Smooth muscle cell (in vitro differentiated cells): ENCODE measurements at regions not wholly inside any gene's neighbourhood (a gene's known extent, or its start where the extent isn't known, plus 50 kb on each side); places are given as distances from the start of the nearest gene placed in this dataset.

Source experiments
- DNase-seq: peaks from one replicate; lab custom pipeline; 2025; ENCODE audit not compliant: unreplicated experiment; lab: John Stamatoyannopoulos, UW
- H2AFZ ChIP-seq: fragments of 200-600 bp; sonication (generic); 2 replicates; pipeline ENCODE4 v1.6.0; 2016; ENCODE audit warnings: antibody characterized with exemption, low read depth, mild to moderate bottlenecking
- H3F3A ChIP-seq: fragments of 200-600 bp; sonication (generic); 2 replicates; pipeline ENCODE4 v1.6.0; 2017; ENCODE audit warnings: antibody characterized with exemption, low read depth
- H3K27ac ChIP-seq: fragments of 200-600 bp; sonication (generic); 2 replicates; pipeline ENCODE4 v1.5.1; 2016; ENCODE audit warnings: low read depth, mild to moderate bottlenecking
- H3K27me3 ChIP-seq: fragments of 200-600 bp; sonication (generic); 2 replicates; pipeline ENCODE4 v1.6.1; 2016; ENCODE audit warnings: low read depth, mild to moderate bottlenecking
- H3K36me3 ChIP-seq: fragments of 200-600 bp; sonication (generic); 2 replicates; pipeline ENCODE4 v1.5.1; 2016; ENCODE audit warnings: low read depth
- H3K4me1 ChIP-seq: fragments of 200-600 bp; sonication (generic); 2 replicates; pipeline ENCODE4 v1.5.1; 2016; ENCODE audit warnings: low read depth
- H3K4me2 ChIP-seq: fragments of 200-600 bp; sonication (generic); 2 replicates; pipeline ENCODE4 v1.6.0; 2016; ENCODE audit warnings: mild to moderate bottlenecking
- H3K4me3 ChIP-seq: fragments of 200-600 bp; sonication (generic); 2 replicates; pipeline ENCODE4 v1.5.1; 2016; ENCODE audit warnings: mild to moderate bottlenecking
- H3K79me2 ChIP-seq: fragments of 200-600 bp; sonication (generic); 2 replicates; pipeline ENCODE4 v1.6.0; 2016; ENCODE audit warnings: low read depth, mild to moderate bottlenecking
- H3K9ac ChIP-seq: fragments of 200-600 bp; sonication (generic); 2 replicates; pipeline ENCODE4 v1.6.0; 2016; ENCODE audit warnings: low read depth
- H3K9me3 ChIP-seq: fragments of 200-600 bp; sonication (generic); replicated peaks from 2 replicates; pipeline ENCODE4 v1.5.1; 2016; ENCODE audit warnings: low read depth
- H4K20me1 ChIP-seq: fragments of 200-600 bp; sonication (generic); 2 replicates; pipeline ENCODE4 v1.6.0; 2016; ENCODE audit warnings: low read depth
- WGBS: methylation state at CpG from one replicate; pipeline ENCODE4 v1.1.7; 2016; ENCODE audit warnings: low lambda C conversion rate; 5-methylcytosine and 5-hydroxymethylcytosine counted together
- TF ChIP-seq, protein P1 (sequence below): fragments of 200-600 bp; sonication (generic); IDR thresholded peaks from 2 replicates; pipeline ENCODE4 v1.5.1; 2017; ENCODE audit warnings: borderline replicate concordance, mild to moderate bottlenecking, antibody characterized with exemption; ENCODE audit not compliant: insufficient read depth, poor library complexity, severe bottlenecking

DNA sequence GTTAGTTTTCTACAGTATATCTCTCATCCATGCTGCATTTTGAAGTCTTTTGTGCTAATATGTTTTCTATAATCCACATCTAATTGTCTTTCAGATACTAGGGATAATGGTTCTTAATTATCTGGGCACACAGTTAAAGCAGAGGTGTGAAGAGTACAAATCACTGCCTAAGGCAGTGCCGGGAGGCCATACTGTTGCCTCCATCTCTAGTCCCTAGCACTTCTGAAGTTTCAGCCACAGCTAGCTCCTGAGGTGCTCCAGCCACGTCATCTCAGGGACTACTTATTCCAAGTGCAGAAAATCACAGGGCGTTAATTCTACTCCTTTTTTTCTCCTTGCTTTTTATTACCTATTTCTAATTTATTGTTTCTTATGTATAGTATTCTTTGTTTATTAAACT is 760.0 kb upstream of the FAM174A start:
- 63% methylated on average over 3 of the region's 3 CpGs for WGBS

DNA sequence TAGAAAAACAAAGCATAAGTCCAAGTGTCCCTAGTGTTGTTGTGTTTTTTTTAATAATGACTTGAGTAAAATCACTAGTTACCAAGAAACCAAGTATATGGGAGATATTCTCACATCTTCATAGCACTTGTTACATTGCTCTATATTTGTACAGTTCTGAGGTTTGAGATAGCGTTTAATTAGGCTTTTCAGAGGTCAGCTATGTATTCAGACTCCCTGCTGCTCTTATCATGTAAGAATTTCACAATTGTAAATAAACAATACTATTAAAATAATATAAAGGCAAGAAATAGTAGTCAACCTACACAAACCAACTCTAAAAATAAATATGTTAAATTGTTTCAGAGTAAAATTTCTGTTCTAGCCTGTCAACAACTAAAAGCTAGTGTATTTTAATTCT is 761.9 kb upstream of the FAM174A start:
- Histone ChIP-seq H3K4me2 (no peak overlapping the region), H2AFZ (no peak overlapping the region), H4K20me1 (no peaks in the 10 kb centered on the region), H3K9ac (no peak overlapping the region), H3K4me3 (no peak overlapping the region), H3K4me1 (no peaks in the 10 kb centered on the region), H3F3A (no peaks in the 10 kb centered on the region), H3K79me2 (no peaks in the 10 kb centered on the region), H3K36me3 (no peaks in the 10 kb centered on the region), H3K27me3 (peaks cover 4% of the 10 kb centered on the region), H3K9me3 (no peaks in the 10 kb centered on the region), H3K27ac (no peak overlapping the region)
- DNase-seq, result no peak
- TF ChIP-seq, protein P1, sequence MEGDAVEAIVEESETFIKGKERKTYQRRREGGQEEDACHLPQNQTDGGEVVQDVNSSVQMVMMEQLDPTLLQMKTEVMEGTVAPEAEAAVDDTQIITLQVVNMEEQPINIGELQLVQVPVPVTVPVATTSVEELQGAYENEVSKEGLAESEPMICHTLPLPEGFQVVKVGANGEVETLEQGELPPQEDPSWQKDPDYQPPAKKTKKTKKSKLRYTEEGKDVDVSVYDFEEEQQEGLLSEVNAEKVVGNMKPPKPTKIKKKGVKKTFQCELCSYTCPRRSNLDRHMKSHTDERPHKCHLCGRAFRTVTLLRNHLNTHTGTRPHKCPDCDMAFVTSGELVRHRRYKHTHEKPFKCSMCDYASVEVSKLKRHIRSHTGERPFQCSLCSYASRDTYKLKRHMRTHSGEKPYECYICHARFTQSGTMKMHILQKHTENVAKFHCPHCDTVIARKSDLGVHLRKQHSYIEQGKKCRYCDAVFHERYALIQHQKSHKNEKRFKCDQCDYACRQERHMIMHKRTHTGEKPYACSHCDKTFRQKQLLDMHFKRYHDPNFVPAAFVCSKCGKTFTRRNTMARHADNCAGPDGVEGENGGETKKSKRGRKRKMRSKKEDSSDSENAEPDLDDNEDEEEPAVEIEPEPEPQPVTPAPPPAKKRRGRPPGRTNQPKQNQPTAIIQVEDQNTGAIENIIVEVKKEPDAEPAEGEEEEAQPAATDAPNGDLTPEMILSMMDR, result no peak
- 85% methylated on average over 1 of the region's 1 CpG for WGBS

More for the DNA sequence above, 760.0 kb upstream of the FAM174A start:
- Histone ChIP-seq H2AFZ (no peak overlapping the region), H3K4me2 (no peak overlapping the region), H4K20me1 (no peaks in the 10 kb centered on the region), H3F3A (no peaks in the 10 kb centered on the region), H3K4me3 (no peak overlapping the region), H3K36me3 (no peaks in the 10 kb centered on the region), H3K27ac (no peak overlapping the region), H3K9me3 (no peaks in the 10 kb centered on the region), H3K27me3 (peaks cover 4% of the 10 kb centered on the region), H3K9ac (no peak overlapping the region), H3K79me2 (no peaks in the 10 kb centered on the region), H3K4me1 (no peaks in the 10 kb centered on the region)
- TF ChIP-seq, protein P1, result no peak
- DNase-seq, result no peak

DNA sequence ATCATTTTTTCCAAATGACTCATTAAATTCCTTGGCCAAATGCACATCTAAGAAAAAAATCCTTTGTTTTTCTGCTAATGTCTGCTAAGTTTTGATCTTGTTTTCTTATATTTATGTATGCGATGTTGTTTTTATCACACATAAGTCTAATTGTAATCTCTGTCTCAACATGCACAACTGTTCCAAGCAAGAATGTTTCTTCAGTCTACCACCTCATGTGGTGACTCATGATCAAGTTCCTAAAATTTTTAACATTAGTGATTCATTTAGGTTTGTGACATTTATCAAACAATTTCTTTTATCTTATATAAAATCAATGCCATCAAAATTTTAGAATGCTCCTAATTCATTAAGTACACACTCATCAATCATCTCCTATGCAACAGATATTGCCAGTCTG is 763.9 kb upstream of the FAM174A start:
- no peaks in the 10 kb centered on the region for H4K20me1 ChIP-seq
- H3K4me3 ChIP-seq, result no peak overlapping the region
- no peak overlapping the region for H3K27ac ChIP-seq
- TF ChIP-seq, protein P1, result no peak
- H3K79me2 ChIP-seq, result no peaks in the 10 kb centered on the region
- H3K9me3 ChIP-seq, result no peaks in the 10 kb centered on the region
- no peak overlapping the region for H3K4me2 ChIP-seq
- no peaks in the 10 kb centered on the region for H3K4me1 ChIP-seq
- H3K27me3 ChIP-seq, result peaks cover 4% of the 10 kb centered on the region
- H3F3A ChIP-seq, result no peaks in the 10 kb centered on the region
- no peak overlapping the region for H2AFZ ChIP-seq
- no peaks in the 10 kb centered on the region for H3K36me3 ChIP-seq
- WGBS, result 86% methylated on average over 1 of the region's 1 CpG
- DNase-seq, result no peak
- no peak overlapping the region for H3K9ac ChIP-seq

DNA sequence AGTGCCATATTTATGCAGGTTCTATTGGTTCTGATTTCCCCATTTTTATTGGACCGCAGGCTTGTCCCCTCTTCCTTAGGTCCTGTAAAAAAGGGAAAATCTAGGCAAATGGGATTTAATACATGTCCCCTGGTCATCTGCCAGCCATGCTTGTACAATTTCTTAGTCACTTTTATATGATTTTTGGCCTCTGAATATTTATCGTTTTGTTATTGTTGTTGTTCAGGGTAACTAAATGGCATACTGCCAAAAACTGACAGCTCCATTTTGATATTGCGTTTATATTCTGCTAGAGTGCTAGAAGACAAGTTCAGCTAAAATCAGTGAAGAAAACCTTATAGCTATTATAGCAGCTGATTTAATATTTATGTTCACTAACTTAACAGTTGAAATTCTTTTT is 770.2 kb upstream of the FAM174A start:
- no peak overlapping the region for H3K9ac ChIP-seq
- no peak overlapping the region for H3K4me2 ChIP-seq
- H3K36me3 ChIP-seq, result no peaks in the 10 kb centered on the region
- H3K4me1 ChIP-seq, result no peaks in the 10 kb centered on the region
- H4K20me1 ChIP-seq, result no peaks in the 10 kb centered on the region
- no peak overlapping the region for H2AFZ ChIP-seq
- no peak for DNase-seq
- no peaks in the 10 kb centered on the region for H3K27me3 ChIP-seq
- no peak overlapping the region for H3K4me3 ChIP-seq
- H3K79me2 ChIP-seq, result no peaks in the 10 kb centered on the region
- no peaks in the 10 kb centered on the region for H3K9me3 ChIP-seq
- H3F3A ChIP-seq, result no peaks in the 10 kb centered on the region
- WGBS, result 95% methylated on average over 3 of the region's 3 CpGs
- no peak overlapping the region for H3K27ac ChIP-seq
- TF ChIP-seq, protein P1, result no peak
